HG02938 (cell line): ENCODE measurements at regions not wholly inside any gene's neighbourhood (a gene's known extent, or its start where the extent isn't known, plus 50 kb on each side); places are given as distances from the start of the nearest gene placed in this dataset.

Experiments used
- ATAC-seq: cut with Tn5 transposase; IDR thresholded peaks from one replicate; pipeline ENCODE4 v1.9.1; 2021; ENCODE audit warnings: mild to moderate bottlenecking, moderate library complexity; ENCODE audit not compliant: unreplicated experiment

DNA sequence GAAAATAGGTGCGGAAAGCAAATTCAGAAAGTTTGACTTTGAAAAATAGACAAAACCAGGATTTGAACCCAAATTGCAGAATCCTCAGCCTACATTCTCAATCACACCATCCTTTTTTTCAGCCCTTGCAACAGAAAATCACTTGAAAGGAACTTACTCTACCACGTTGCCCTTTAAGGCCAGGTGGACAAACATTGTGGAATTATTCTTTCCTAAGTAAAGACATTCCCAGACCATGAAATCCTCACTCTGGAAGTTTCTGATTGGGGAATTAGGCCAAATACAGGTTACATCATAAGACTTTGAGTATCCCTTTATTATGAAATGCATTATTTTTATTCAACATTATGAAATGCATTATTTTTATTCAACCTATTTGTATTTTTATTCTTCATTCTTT, 259.4 kb downstream of the RAD51AP2 start:
- ATAC-seq, result no peak

DNA sequence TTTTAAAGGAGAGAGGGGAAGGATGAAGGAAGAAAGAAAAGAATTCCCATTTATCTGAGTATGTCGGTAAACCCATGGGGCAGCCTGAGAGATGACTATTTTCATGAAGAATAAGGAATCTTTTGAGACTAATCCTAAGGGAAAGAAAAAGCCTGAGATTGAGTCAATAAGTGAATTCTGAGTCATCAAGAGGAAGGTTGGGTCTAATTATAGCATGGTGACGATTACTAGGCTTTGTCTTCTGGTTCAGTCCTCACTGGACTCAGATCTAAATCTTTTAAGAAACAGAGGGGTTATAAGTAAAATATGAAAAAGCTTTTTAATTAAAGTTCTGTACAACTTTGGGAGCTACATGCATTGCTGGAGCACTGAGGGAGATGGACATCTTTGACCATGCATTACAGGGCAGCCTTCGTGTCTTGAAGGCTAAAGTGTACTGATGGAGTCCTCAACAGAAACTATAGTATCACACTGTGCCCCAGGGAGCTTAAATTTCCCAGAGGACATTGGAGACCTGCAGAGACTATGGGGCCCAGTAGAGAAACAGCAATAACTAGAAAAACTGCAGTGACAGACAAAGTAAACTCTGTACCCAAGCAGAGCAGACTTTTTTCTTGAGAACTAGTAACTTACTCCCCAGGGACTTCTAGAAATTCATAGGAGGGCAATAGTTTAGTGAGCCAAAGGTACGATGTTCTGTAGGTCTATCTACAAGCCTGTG, 260.9 kb downstream of the RAD51AP2 start:
- no peak for ATAC-seq

DNA sequence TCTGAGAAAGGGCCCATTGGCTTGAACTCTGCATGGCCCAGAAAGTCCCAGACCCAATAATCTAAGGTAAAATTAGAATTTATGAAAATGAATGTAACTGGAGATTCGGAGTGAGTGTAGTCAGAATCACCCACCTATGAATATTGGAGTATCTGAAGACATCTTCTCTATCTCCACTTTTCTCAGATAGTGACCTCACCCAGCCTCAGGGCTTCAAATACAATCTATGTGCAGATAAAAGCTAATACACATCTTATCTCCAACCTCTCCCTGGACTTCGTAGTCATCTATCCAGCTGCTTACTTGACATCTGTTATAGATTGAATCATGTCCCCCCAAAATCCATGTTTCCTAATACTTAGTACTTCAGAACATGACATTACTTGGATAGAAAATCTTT, 263.2 kb downstream of the RAD51AP2 start:
- ATAC-seq, result no peak

DNA sequence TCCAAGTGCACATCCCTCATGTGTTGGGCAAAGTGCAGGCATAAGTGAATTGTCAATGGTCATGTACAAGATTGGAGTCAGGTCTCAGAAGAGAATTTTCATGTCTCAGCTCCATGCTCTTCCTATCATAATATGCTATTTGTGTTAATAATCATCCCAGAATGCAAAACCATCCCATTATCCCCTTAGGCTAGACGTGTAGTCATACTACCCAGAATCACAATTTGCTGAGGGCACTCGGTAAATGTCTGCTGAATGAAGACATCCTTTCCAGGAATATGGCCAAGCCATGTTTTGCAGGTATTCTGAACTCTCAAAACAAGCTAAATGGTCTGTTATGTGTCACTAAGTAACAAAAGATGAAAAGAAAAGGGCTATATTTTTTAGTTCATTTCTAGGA, 263.8 kb downstream of the RAD51AP2 start:
- ATAC-seq, result no peak

DNA sequence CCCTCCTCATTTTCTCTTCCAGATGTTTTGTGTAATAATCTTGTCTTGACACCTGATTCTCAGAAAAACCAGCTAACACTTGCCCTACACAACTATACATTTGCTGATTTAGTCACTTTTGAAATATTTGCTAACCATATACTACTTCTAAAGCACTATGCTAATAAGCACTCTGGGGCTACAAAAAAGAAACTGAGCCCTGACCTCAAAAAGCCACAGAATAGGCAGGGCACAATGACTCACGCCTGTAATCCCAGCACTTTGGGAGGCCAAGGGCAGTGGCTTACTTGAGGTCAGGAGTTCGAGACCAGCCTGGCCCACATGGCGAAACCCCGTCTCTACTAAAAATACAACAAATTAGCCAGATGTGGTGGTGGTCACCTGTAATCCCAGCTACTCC, 266.0 kb downstream of the RAD51AP2 start:
- ATAC-seq, result no peak

DNA sequence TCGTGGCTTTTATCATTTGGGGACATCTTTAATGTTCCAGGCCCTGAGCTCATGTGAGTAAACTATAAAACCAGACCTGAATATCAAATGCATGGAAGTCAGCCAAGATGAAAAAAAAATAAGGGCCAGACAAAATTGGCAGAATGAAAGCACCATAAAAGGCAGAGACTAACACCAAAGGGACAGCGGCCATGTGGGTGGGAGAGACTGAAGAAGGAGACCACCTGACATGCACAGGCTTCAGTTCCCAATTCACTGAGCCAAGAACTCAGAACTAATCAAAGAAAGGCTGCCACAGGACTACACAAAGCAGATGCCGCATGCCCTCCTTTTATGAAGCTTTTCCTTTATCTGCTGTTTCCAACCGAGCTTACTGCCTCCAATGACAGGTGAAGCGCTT, 267.1 kb downstream of the RAD51AP2 start:
- no peak for ATAC-seq

DNA sequence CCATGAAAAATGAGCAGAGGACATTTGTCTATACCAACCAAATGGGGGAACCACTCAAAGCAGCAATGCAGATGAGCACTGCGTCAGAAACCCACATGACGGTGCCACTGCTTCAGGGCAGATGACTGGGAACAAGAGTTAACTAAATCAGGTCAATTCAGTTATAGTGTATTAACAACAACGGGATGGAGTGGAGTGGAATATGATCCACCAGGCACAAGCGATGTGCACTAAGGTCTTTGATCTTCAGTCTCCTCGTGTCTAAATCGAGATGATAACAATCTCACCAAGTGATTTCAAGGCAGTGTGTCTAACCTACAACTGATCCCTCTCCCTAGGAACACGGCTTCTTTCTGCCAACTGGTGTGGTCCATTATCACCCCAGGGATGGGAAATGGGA, 269.0 kb downstream of the RAD51AP2 start:
- no peak for ATAC-seq

DNA sequence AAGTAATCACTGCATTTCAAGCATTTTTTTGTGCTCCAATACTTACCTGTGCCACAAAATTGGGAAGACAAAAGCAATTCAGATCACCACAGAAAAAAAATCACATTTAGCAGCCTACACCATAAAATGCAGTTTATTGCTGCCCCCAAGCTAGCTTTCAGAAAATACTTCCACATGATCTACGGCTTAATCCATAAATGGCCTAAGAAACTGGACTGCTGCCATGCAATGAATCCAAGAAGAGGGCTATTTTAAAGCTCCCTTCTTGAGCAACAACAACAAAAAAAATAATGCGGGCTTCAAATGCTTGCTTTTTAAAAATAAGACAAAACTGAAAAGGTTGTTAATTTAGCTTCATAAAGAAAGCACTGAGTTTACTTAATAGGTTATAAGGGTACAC, 272.3 kb downstream of the RAD51AP2 start:
- no peak for ATAC-seq

DNA sequence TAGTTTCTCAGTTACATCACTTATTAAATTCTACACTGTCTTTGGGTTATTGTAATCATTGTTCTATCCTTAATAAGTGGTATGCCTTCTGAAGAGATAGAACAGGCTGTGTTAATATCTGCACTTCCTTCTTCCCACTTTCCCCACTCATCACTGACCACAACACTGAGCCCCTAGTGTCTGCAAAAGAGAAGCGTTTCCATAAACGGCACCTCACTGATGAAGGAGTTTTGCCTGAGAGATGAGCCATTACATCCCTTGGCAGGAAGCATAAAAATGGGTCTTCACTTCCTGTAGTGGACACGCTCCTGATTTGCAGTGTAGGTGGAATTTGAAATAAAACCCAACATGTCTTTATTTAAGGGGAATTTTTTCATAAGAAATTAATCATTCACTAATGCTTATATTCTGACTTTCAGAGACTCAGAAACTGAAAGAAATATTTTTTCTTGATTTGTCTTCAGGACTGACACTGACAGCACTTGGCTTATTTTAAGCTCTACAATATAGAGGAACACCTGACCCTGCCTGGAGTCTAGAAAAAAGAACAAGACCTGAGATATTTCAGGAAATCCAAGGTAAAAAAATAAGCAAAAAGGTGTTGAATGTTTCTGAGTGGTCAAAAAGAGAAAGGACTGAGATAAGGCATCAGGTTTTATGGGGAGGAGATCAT, 275.3 kb downstream of the RAD51AP2 start:
- ATAC-seq, result no peak

DNA sequence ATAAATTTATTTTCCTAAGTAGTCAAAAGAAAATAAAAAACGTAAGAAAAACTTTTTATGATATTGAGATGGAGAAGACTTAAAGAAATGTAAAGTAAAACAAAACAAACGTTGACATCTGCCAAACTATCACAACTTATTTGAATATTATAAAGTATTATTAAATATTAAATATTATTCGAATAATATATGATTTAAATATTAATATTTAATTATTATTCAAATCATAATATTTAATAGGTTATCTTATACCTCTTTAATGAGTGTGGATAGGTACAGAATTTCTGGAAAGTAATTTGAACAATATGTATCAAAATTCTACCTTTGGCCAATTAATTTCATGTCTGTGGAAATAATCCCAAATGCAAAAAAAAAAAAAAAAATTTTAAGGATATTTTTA, 278.7 kb downstream of the RAD51AP2 start:
- ATAC-seq, result no peak

DNA sequence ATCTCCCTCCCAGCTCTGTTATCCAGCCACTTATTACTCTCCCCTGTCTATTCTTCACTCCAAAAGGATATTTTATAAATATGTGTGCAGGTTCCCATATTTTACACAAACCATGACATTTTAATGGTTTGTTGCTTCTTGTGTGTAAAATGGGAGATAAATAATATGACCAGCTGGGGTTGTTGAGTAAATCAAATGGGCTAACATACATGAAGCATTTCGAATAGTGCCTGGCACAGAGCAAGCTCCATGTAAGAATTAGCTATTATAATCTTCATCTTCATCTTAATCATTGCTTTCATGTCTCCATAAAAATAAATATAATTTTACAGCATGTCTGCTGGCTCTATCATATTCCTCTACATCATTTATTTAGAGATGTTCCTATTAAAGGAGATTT, 283.1 kb downstream of the RAD51AP2 start:
- no peak for ATAC-seq

DNA sequence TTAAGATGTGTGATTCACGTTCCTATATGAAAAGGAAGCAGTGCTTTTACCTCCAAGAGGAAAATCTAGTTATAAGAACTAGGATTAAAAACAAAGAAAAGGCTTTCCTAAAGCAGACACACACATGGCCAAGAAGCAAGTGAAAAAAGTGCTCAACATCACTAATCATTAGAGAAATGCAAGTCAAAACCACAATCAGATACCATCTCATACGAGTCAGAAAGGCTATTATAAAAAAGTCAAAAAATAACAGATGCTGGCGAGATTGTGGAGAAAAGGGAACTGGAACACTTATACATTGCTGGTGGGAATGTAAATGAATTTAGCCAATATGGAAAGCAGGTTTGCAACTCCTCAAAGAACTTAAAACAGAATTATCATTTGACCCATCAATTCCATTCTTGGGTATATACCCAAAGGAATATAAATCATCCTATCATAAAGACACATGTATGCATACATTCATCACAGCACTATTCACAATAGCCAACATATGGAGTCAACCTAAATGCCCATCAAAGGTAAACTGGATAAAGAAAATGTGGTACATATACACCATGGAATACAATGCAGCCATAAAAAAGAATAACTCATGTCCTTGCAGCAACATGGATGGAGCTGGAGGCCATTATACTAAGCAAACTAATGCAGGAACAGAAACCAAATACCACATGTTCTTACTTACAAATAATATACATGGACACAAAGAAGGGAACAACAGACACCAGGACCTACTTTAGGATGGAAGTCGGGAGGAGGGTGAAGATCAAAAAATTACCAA, 285.3 kb downstream of the RAD51AP2 start:
- no peak for ATAC-seq

DNA sequence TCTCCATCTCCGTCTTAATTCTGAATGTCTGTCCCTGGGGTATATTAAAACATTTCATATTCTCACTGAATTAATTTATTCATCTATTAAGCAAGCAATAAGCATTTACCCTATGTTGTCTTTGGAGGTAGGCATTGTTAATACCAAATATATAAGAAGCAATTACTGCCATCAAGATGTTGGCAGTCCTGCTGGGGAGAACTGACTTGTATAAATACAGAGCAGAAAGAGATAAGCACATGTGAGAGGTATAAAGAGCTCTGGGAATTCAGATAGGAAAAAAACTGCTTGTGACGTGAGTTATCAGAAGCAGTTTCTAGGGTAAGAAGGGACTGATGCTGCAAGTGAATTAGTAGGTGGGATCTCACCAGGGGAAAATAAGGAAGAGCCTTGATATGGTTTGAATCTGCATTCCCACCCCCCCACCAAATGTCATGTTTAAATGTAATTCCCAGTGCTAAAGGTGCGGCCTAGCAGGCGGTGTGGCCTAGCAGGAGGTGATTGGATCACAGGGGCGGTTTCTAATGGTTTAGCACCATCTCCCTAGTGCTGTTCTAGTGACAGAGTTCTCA, 286.8 kb downstream of the RAD51AP2 start:
- no peak for ATAC-seq

DNA sequence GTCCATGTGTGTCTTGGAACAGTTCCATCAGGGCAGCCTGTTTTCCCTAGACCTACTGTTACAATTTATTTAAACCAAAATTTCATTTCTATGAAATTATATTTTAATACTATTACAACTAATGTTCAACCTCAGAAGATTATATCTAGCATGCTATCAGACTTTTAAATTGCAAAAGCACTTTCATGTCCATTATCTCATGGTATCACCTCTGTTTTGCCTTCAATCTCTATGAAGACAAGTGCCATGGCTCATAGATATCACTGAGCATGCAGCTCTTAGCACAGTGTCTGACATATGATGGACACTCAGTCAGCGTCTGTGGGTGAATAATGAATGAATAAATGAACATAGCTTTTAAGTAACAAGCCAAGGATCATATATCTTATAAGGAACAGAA, 288.8 kb downstream of the RAD51AP2 start:
- ATAC-seq, result no peak

DNA sequence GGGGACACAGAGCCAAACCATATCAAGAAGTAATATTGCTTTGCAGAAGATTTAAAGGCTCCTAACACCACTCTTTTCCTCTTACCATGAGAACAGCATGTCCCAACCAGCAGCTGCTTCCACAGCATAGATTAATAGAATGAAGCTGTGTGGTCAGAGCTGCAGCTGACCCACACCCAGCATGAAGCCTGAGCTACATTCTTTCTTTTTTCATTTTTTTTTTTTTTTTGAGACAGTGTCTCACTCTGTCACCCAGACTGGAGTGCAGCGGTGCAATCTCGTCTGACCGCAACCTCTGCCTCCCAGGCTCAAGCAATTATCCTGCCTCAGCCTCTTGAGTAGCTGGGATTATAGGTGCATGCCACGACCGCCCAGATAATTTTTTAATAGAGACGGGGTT, 289.8 kb downstream of the RAD51AP2 start:
- ATAC-seq, result no peak

DNA sequence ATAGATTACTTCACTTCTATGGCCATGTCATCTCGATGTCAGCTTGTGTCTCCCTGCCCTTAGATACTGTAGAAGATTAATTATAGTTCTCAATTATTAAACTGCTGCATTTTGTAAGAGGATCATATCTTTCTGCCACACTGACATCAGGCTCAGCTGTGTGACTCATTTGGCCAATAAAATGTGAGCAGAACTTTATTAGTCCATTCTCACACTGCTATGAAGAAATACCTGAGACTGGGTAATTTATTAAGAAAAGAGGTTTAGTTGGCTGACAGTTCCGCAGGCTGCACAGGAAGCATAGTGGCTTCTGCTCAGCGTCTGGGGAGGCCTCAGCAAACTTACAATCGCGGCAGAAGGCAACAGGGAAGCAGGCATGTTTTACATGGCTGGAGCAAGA, 290.4 kb downstream of the RAD51AP2 start:
- no peak for ATAC-seq

DNA sequence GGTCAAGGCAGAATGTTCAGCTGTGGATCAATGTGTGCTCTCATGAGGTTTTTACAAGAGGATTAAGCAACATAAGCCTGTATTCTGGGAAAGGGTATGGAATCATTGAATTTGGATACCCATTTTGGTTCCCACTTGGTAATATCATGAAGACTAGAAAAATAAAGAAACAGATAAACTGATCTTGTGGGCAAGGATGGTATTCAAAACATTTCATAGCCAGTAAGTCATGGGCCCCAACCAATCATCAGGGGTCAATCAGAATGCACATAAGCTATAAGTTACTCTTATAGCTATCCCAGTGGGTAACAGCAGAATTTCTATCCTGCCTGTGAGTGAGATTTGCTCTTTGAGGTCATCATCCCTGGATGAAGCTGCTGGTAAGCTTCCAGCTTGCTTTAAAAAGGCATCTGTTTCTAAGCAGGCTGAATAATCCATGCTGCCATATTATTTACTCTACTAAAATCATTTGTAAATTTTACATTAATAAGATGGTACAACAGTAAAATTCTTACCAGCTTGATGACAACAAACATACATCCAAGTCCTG, 291.2 kb downstream of the RAD51AP2 start:
- no peak for ATAC-seq

DNA sequence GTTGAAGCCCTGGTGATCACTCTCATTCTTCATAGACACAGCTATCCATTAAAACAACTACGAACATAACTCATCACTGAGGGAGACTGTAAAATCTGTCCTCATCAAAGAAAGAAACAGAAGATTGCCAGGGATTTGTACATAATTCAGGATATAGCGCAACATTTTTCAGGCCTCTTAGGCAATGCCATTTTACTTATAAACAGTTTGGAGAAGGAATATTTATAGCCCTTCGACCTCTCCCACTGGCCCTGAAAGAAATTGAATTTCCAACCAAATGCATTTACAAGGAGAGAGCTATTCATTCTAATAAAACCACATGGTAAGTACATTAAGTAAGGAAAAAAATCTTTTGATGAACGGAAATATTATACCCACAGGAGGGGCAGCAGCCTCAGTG, 295.0 kb downstream of the RAD51AP2 start:
- ATAC-seq, result no peak

DNA sequence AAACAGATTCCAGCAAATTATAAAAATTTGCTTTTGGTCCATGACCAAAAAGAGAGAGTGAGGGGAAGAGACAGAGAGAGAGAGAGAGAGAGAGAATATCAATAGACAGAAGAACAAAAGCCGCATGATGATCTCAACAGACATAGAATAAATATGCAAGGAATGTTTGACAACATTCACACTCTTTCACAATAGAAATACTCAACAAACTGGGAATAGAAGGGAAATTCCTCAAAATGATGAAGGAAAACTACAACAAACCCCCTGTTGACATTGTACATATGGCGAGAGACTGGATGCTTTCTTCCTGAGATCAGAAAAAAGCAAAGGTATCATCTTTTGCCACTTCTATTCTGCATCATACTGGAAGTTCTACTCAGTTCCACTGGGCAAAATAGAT, 309.7 kb downstream of the RAD51AP2 start:
- no peak for ATAC-seq

DNA sequence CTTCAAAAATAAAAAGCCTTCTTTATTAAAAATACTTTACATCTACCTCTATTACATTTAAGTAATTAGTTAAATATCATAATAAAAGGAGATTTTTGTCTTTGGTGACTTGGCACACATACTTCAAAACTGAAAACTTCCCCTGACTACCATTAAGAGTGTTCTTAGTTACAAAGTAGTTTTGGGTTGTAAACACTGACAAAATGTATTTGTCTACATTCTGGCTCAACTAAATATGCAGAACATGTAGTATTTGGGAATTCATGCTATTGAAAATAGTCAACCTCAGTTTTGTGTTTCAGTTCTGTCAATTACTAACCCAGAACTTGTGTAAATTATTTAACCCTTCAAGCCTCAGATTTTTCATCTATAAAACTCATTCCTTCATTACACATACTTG, 311.5 kb downstream of the RAD51AP2 start:
- no peak for ATAC-seq

DNA sequence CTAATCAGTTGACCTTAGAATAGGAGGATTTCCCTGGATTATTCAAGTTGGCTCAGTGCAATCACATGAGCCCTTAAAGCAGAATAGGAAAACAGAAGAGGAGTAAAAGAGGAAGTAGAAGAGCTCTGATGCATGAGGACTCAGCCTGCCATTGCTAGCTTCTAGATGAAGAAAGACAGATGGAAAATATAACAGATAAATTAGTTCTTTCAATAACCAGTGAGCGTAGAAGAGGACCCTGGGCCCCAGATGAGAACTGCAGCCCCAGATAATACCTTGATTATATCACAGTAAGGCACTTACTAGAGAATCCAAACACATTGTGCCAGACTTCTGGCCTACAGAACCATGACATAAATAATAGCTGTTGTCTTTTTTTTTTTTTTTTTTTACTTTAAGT, 314.0 kb downstream of the RAD51AP2 start:
- ATAC-seq, result peak; percentile 51
